GM08714 (cell line): ENCODE measurements at regions not wholly inside any gene's neighbourhood (a gene's known extent, or its start where the extent isn't known, plus 50 kb on each side); places are given as distances from the start of the nearest gene placed in this dataset.
"Not testable (repeated sequence)": the region's sequence is repeated elsewhere in the genome, so short reads cannot be mapped to it uniquely, and the experiment has no call there.

Experiments
- H3K4me3 ChIP-seq: fragments of 200-500 bp; sonication (Bioruptor generic); 2 replicates; pipeline ENCODE4 v1.5.1; 2014; ENCODE audit warnings: mild to moderate bottlenecking, low read length, inconsistent platforms
- ZNF274 ChIP-seq: IDR thresholded peaks from 2 replicates; pipeline ENCODE4 v1.6.1; 2012; ENCODE audit warnings: mild to moderate bottlenecking, low read depth, low read length

DNA sequence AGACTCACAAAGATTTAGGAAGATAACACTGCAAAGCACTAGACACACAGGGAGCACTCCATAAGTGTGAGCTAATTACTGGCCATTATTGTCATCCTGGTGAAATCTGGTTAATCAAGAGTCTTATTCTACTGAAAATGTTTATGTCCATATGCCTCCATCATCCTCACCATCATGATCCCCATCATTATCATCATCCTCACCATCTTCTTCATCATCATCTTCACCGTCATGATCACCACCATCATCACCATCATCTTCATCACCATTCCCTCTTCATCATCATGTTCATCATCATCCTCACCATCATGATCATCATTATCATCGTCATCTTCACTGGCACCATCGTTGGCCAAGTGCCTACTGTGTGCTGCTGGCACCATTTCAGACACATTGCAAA is 76.3 kb upstream of the CARD11 start:
- no peak overlapping the region for H3K4me3 ChIP-seq
- TF ChIP-seq ZNF274: no peak

DNA sequence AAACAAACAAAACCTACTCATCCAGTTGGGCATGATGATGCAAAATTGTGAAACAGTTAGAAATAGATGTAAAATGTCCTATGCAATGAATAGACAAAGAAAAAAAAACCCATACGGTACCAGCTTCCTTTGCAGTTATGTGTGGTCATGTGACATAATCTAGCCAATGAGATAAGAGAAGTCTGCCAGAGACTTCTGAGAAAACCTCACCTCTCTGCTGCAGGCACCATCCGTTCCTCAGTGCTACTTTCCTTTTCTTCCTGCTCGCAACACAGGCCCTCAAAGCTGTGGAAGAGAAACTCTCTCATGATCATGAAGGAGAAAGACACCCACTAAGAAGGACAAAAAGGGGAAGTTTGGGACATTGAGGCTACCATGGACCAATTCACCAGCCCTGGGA is 76.8 kb upstream of the CARD11 start:
- no peak for TF ChIP-seq ZNF274

DNA sequence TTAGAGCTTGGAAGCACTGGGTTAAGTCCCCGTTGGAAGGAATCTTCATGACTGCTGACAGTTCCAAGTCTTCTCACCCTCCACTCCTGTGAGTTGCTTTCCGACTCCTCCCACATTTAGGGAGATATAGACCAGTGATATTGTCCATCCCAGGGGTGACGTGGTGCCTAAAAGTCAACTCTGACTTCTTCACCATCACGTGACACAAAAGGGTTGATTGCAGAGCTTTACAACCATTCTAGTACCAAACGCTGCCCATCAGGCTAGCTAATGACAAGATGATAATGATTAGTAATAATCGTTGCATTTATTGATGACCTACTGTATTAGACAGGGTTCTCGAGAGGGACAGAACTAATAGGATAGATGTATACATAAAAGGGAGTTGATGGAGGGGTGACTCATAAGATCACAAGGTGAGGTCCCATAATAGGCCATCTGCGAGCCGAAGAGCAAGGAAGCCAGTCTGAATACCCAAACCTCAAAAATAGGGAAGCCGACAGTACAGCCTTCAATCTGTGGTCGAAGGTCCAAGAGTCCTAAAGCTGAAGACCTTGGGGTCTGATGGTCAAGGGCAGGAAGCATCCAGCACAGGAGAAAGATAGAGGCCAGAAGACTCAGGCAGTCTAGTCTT is 85.3 kb upstream of the CARD11 start:
- H3K4me3 ChIP-seq: no peak overlapping the region
- no peak for TF ChIP-seq ZNF274

More for the DNA sequence above, 76.8 kb upstream of the CARD11 start:
- no peak overlapping the region for H3K4me3 ChIP-seq

DNA sequence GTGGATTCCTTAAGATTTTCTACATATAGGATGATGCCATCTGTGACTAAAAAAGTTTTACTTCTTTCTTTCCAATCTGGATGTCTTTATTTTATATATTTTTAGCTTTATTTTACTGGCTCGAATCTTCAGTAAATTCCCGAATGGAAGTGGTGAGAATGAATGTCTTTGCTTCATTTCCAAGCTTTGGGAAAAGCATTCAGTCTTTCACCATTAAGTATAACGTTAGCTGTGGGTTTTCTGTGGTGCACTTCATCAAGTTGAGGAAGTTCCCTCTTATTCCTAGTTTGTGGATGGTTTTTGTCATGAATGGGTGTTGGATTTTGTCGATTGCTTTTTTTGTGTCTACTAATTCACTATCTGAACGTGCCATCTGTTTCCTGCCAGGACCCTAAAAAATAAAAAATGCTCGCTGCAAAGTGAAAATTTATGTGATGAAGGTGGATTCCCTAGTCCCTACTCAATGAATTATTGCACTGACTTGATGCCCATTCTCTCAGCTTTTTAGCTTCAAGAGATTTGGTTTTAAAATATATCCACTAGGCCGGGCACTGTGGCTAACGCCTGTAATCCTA is 90.2 kb upstream of the CARD11 start:
- H3K4me3 ChIP-seq: no peak overlapping the region
- TF ChIP-seq ZNF274: no peak

DNA sequence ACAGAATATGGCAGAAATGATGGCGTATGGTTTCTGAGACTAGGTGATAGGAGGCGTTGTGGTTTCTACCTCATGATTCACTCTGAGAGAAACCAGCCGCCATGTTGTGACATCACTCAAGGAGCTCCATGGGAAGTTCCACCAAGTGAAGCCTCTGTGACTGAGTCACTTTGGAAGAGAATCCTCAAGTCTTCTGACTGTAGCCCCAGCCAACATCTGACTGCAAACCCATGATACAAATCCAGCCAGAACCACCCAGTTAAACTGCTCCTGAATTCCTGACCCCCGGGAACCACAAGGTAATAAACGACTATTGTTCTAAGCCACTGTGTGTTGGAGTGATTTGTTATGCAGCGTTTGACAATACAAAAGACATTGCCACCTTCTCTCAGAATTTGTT is 91.1 kb upstream of the CARD11 start:
- no peak overlapping the region for H3K4me3 ChIP-seq
- no peak for TF ChIP-seq ZNF274

DNA sequence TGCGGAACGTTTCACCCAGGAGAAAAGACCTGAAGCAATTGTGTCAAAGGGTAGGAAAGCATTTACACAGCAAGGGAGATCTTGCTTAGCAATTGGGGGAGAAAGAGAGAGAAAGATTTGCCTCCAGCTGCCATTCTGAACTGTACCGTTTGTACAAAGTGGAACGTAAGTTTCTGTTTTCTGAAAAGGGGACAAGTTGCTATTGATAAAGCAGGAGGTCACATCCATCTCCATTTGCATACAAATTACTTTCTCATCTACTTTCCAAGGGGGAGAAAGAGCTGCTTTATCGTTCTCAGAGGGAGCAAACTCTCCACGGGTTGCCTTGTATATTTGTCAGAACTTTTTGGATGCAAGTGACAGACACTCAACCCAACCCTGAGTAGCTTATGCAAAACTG is 92.0 kb upstream of the CARD11 start:
- no peak for TF ChIP-seq ZNF274

DNA sequence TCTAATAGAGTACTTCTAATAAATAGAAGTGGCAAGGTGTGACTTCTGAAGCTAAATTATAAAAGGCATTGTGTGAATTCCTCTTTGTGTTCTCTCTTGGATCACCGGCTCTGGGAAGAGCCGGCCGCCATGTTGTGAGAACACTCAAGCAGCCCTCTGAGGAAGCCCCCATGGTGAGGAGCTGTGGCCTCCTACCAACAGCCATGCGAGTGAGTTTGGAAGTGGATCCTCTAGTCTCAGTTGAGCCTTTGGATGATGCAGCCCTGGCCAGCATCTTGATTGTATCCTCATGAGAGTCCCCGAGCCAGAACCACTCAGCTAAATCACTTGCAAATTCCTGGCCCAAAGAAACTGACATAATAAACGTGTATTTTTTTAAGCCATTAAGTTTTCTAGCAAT is 94.5 kb upstream of the CARD11 start:
- no peak for TF ChIP-seq ZNF274
- H3K4me3 ChIP-seq: no peak overlapping the region

More for the DNA sequence above, 92.0 kb upstream of the CARD11 start:
- no peak overlapping the region for H3K4me3 ChIP-seq

DNA sequence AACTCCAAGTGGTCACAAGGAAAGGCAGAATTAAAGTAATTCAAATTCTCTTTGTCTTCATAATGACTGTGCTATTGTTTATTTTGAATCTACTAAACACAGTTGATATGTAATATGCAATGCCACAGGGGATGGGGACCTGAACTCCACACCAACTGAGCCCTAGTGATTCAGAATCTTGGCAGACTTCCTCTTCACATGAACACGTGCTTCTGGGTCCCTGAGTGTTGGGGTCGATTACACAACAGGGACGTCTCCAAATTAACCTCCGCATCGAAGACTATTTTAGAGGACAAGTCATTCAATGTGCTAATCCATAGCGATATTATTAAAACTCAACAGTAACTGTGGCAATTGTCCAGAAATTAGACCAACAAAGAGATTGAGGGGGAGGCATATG is 95.3 kb upstream of the CARD11 start:
- TF ChIP-seq ZNF274: no peak
- no peak overlapping the region for H3K4me3 ChIP-seq

DNA sequence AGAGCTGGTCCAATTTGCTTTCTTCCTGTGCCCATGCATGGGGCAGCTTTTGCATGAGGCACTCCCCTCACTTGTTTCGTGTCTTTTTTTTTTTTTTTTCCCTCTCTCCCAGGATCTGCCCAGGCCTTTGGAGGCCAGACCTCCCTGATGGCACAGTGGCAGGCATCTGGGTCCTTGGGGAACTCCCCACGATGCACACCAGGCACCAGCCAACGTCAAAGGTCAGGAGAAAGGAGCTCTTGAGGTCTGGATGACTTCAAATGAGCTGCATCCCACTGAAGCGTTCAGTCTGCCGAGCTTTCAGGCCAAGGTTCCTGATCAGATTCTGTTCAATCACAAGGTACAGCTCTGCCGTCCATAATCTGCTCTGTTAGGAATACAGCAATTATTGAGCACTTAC is 97.2 kb upstream of the CARD11 start:
- H3K4me3 ChIP-seq: no peak overlapping the region
- TF ChIP-seq ZNF274: no peak

DNA sequence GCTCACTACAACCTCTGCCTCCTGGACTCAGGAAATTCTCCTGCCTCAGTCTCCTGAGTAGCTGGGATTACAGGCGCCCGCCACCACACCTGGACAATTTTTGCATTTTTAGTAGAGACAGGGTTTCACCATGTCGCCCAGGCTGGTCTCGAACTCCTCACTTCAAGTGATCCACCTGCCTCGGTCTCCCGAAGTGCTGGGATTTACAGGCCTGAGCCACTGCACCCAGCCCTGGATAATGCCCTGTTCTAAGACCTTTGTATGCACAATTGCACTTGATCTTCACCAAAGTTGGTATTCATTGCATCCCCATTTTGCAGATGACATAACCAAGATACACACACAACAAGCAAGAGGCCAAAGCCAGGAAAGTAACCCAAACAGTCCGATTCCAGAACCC is 97.7 kb upstream of the CARD11 start:
- no peak overlapping the region for H3K4me3 ChIP-seq
- TF ChIP-seq ZNF274: no peak

DNA sequence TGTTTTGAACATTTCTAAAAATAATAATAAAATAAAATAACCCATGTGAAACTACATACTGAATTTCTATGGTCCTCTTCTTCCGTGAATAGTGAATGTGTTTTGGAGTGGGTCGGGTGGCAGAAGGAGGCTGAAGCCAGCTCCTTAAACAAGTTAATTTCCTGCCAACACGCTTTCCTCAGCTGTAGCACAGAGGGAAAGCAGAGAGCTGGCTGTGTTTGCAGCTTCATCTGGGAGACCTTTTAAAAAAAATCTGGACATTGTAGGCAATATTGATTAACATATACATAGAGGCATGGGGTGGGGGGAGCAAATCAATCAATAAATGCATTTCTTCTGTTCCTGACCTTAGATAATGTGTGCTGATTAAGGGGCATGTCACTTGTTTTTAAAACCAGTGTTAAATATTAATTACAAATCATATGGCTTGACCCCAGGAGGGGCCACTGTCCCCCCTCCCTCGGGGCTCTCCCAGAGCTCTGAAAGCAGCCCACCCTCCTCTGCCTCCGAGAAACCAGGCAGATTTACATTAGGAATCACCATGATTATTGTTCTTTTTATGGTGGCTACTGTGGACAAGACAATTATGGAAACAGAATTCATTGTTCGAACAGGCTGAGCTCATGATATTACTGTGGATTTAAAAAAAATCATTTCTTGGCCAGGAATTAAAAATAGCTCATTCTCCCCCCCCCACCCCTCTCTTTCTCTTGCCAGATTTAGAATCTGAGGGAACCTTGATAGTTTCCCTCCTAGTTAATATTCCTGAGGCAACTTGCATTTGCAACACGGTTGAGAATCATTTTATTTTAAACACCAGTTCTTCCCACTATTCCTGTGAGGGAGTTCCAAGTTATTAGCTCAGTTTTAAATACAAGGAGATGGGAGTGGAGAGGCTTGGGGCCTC is 100.5 kb upstream of the CARD11 start:
- no peak for TF ChIP-seq ZNF274
- no peak overlapping the region for H3K4me3 ChIP-seq

DNA sequence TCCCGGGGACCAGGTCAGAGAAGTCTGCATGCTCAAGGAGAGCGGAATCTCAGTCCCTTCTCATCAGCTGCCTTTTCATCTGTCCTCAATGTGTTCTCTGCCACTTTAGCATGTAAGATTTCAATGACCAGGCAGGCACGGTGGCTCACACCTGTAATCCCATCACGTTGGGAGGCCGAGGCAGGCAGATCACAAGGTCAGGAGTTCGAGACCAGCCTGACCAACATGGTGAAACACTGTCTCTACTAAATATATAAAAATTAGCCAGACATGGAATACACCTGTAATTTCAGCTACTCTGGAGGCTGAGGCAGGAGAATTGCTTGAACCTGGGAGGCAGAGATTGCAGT is 101.1 kb upstream of the CARD11 start:
- not testable (repeated sequence) for H3K4me3 ChIP-seq

DNA sequence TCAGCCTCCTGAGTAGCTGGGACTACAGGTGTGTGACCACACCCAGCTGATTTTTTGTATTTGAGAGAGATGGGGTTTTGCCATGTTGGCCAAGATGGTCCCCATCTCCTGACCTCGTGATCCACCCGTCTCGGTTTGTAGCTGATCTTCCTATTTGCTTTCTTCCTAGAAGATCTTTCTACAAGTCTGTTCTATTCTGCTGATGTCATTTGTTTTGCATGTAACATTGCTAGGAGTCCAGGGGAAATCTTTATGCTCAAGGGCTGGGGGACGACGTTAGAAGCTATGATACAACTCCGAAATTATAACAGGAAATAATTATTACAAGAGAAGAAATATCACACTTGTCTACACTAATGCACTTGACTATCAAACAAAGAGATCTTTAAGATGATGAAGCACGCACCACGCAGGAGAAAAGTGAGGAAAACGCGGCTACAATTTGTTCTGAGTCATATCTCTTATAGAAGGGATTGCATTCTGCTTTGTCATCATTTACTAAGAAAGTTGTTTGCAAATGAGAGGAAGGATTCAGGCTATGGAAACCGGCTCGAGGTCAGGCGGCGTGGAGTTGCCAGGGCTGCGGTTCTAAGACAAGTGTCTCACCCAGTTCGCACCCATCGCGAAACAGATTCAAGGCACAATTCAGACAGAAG is 103.0 kb upstream of the CARD11 start:
- no peak for TF ChIP-seq ZNF274

DNA sequence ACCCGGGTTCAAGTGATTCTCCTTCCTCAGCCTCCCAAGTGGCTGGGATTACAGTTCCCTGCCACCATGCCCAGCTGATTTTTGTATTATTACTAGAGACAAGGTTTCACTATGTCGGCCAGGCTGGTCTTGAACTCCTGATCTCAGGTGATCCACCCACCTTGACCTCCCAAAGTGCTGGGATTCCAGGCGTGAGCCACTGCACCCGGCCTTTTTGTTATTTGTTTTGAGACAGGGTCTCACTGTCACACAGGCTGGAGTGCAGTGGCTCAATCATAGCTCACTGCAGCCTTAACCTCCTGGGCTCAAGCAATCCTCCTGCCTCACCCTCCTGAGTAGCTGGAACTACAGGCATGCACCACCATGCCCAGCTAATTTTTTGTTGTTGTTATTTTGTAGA is 104.8 kb upstream of the CARD11 start:
- not testable (repeated sequence) for H3K4me3 ChIP-seq

More for the DNA sequence above, 103.0 kb upstream of the CARD11 start:
- no peak overlapping the region for H3K4me3 ChIP-seq
